H1 (cell line): ENCODE measurements at regions not wholly inside any gene's neighbourhood (a gene's known extent, or its start where the extent isn't known, plus 50 kb on each side); places are given as distances from the start of the nearest gene placed in this dataset.

Source experiments
- CTCF ChIA-PET: fragments of 300-600 bp; sonication (Branson Sonifier 250); formaldehyde crosslinking; loops from one replicate; lab custom pipeline; 2021; ENCODE audit not compliant: partially characterized antibody; lab: Charles Lee
- POLR2A ChIA-PET: fragments of 300-600 bp; sonication (Branson Sonifier 250); formaldehyde crosslinking; loops from one replicate; lab custom pipeline; 2021; ENCODE audit warnings: inconsistent platforms; ENCODE audit not compliant: partially characterized antibody; lab: Charles Lee
- DNase-seq, 2 experiments: peaks; one replicate each; pipeline versions ENCODE4 v3.0.0 to v3.0.0-alpha.2; 2010 to 2022; ENCODE audit warnings: low spot score in 2 of 2, low read depth in 1 of 2, mixed read lengths in 1 of 2
- FAIRE-seq: peaks from 2 replicates; lab custom pipeline; 2011; peaks lifted over from hg19 to GRCh38; lab: Jason Lieb, UNC
- H2AFZ ChIP-seq: 2 replicates; pipeline ENCODE4 v1.8.1; 2012; ENCODE audit warnings: low read length, inconsistent platforms
- H2AK5ac ChIP-seq: 2 replicates; pipeline ENCODE4 v1.6.1; 2013; ENCODE audit warnings: low read depth, low read length
- H2BK120ac ChIP-seq: replicated peaks from 2 replicates; pipeline ENCODE3; 2013; ENCODE audit warnings: low read depth, low read length, inconsistent platforms
- H2BK12ac ChIP-seq: 2 replicates; pipeline ENCODE4 v1.6.1; 2013; ENCODE audit warnings: low read depth, low read length
- H2BK15ac ChIP-seq: 2 replicates; pipeline ENCODE4 v1.6.1; 2013; ENCODE audit warnings: low read length
- H2BK20ac ChIP-seq: 2 replicates; pipeline ENCODE4 v1.6.1; 2013; ENCODE audit warnings: low read length
- H2BK5ac ChIP-seq: 2 replicates; pipeline ENCODE4 v1.6.1; 2013; ENCODE audit warnings: low read depth, low read length
- H3K14ac ChIP-seq: 2 replicates; pipeline ENCODE4 v1.6.1; 2013; ENCODE audit warnings: inconsistent platforms; ENCODE audit not compliant: insufficient read length
- H3K18ac ChIP-seq: 2 replicates; pipeline ENCODE4 v1.6.1; 2013; ENCODE audit warnings: low read length; ENCODE audit errors: extremely low read depth
- H3K23ac ChIP-seq: 2 replicates; pipeline ENCODE4 v1.6.1; 2013; ENCODE audit warnings: inconsistent platforms; ENCODE audit not compliant: insufficient read length
- H3K23me2 ChIP-seq: 2 replicates; pipeline ENCODE4 v1.6.1; 2013; ENCODE audit warnings: low read depth, low read length
- H3K27ac ChIP-seq: 2 replicates; pipeline ENCODE4 v1.6.1; 2011; ENCODE audit warnings: low read depth, low read length, inconsistent platforms
- H3K27me3 ChIP-seq, 4 experiments: replicated peaks in 1 of 4; 1 replicate in 1 of 4; 2 replicates in 3 of 4; pipeline versions ENCODE4 v1.6.1 to v1.8.1; 2011 to 2013; ENCODE audit warnings: low read length in 3 of 4, mild to moderate bottlenecking in 3 of 4, inconsistent platforms in 2 of 4, mixed read lengths in 2 of 4, moderate library complexity in 1 of 4; ENCODE audit not compliant: control insufficient read depth in 3 of 4, insufficient read depth in 3 of 4; ENCODE audit errors: extremely low read depth in 1 of 4
- H3K36me3 ChIP-seq, 4 experiments: 2 replicates each; pipeline versions ENCODE4 v1.6.1 to v1.8.1; 2011 to 2013; ENCODE audit warnings: mild to moderate bottlenecking in 4 of 4, low read length in 3 of 4, moderate library complexity in 2 of 4, control low read depth in 1 of 4, inconsistent platforms in 1 of 4; ENCODE audit not compliant: insufficient read depth in 4 of 4, control insufficient read depth in 2 of 4
- H3K4ac ChIP-seq: replicated peaks from 2 replicates; pipeline ENCODE3; 2013; ENCODE audit warnings: low read length, low read depth, mixed read lengths, inconsistent platforms; ENCODE audit not compliant: insufficient read length
- H3K4me1 ChIP-seq, 4 experiments: replicated peaks in 1 of 4; 1 replicate in 1 of 4; 2 replicates in 3 of 4; pipeline versions ENCODE4 v1.6.1 to v1.8.1; 2011 to 2013; ENCODE audit warnings: low read length in 3 of 4, inconsistent platforms in 2 of 4, mixed read lengths in 1 of 4; ENCODE audit not compliant: insufficient read depth in 4 of 4, control insufficient read depth in 3 of 4
- H3K4me2 ChIP-seq, 2 experiments: 2 replicates each; pipeline versions ENCODE4 v1.6.1 to v1.8.1; 2011 to 2013; ENCODE audit warnings: low read depth in 2 of 2, low read length in 2 of 2, control low read depth in 1 of 2, inconsistent platforms in 1 of 2, mild to moderate bottlenecking in 1 of 2; ENCODE audit not compliant: insufficient read depth in 1 of 2
- H3K4me3 ChIP-seq, 4 experiments: fragments of 200-600, 300-600 bp in 1 of 4; sonication (generic), shearing (Covaris generic), sonication (Bioruptor Twin) in 1 of 4; 2 replicates each; pipeline versions ENCODE4 v1.5.1 to v1.8.1; 2011 to 2016; ENCODE audit warnings: low read length in 4 of 4, low read depth in 3 of 4, control low read depth in 2 of 4, inconsistent platforms in 2 of 4, mild to moderate bottlenecking in 2 of 4, mixed read lengths in 1 of 4, moderate library complexity in 1 of 4; ENCODE audit not compliant: insufficient read depth in 2 of 4; ENCODE audit errors: extremely low read depth in 1 of 4
- H3K56ac ChIP-seq: replicated peaks from 2 replicates; pipeline ENCODE3; 2013; ENCODE audit warnings: low read depth, mild to moderate bottlenecking, mixed read lengths, low read length, inconsistent platforms; ENCODE audit not compliant: insufficient read length
- H3K79me1 ChIP-seq: 2 replicates; pipeline ENCODE4 v1.6.1; 2013; ENCODE audit warnings: low read depth, low read length, control low read depth
- H3K79me2 ChIP-seq, 2 experiments: 2 replicates each; pipeline versions ENCODE4 v1.6.1 to v1.8.1; 2012 to 2013; ENCODE audit warnings: low read length in 2 of 2, mild to moderate bottlenecking in 2 of 2, inconsistent platforms in 1 of 2; ENCODE audit not compliant: insufficient read depth in 2 of 2, control insufficient read depth in 1 of 2
- H3K9ac ChIP-seq, 4 experiments: replicated peaks in 1 of 4; 1 replicate in 1 of 4; 2 replicates in 3 of 4; pipeline versions ENCODE4 v1.6.1 to v1.8.1; 2011 to 2013; ENCODE audit warnings: low read depth in 3 of 4, low read length in 3 of 4, control low read depth in 2 of 4, mild to moderate bottlenecking in 2 of 4, moderate library complexity in 2 of 4, inconsistent platforms in 1 of 4; ENCODE audit errors: extremely low read depth in 1 of 4
- H3K9me3 ChIP-seq, 2 experiments: 2 replicates each; pipeline versions ENCODE4 v1.6.1 to v1.8.1; 2012 to 2013; ENCODE audit warnings: mild to moderate bottlenecking in 2 of 2, moderate library complexity in 2 of 2, control low read depth in 1 of 2, inconsistent platforms in 1 of 2, low read depth in 1 of 2, low read length in 1 of 2, mixed read lengths in 1 of 2; ENCODE audit not compliant: insufficient read depth in 2 of 2
- H4K20me1 ChIP-seq, 2 experiments: replicated peaks in 1 of 2; 2 replicates each; pipeline versions ENCODE3 to v1.8.1; 2011 to 2013; ENCODE audit warnings: inconsistent platforms in 2 of 2, low read length in 2 of 2, mild to moderate bottlenecking in 1 of 2; ENCODE audit not compliant: insufficient read depth in 2 of 2, control insufficient read depth in 1 of 2
- H4K5ac ChIP-seq: 2 replicates; pipeline ENCODE4 v1.6.1; 2013; ENCODE audit warnings: low read length, low read depth, mixed read lengths, inconsistent platforms; ENCODE audit not compliant: insufficient read length
- H4K8ac ChIP-seq: 2 replicates; pipeline ENCODE4 v1.8.0; 2013; ENCODE audit warnings: mild to moderate bottlenecking, moderate library complexity, low read length, inconsistent platforms; ENCODE audit not compliant: insufficient read depth; ENCODE audit errors: extremely low read depth
- H4K91ac ChIP-seq: replicated peaks from 2 replicates; pipeline ENCODE3; 2013; ENCODE audit warnings: low read length, mixed read lengths, inconsistent platforms; ENCODE audit not compliant: insufficient read length
- BRCA1 ChIP-seq: IDR thresholded peaks from 2 replicates; pipeline ENCODE4 v1.6.1; 2012; ENCODE audit warnings: low read depth, low read length, improper control_type of control experiment
- CBX8 ChIP-seq: fragments of 300-800, 300-1000 bp; sonication (generic); IDR thresholded peaks from 2 replicates; pipeline ENCODE4 v1.7.1; 2016; ENCODE audit warnings: low read depth, low read length, borderline replicate concordance
- CHD1 ChIP-seq: IDR thresholded peaks from 2 replicates; pipeline ENCODE4 v1.6.1; 2012; ENCODE audit warnings: low read depth, low read length, improper control_type of control experiment
- EGR1 ChIP-seq: IDR thresholded peaks from 2 replicates; pipeline ENCODE4 v1.6.1; 2011; ENCODE audit warnings: low read depth, low read length, borderline replicate concordance
- FOSL1 ChIP-seq: IDR thresholded peaks from 2 replicates; pipeline ENCODE4 v1.6.1; 2011; ENCODE audit warnings: mild to moderate bottlenecking, low read depth, low read length, moderate library complexity; ENCODE audit not compliant: insufficient read depth
- GABPA ChIP-seq: IDR thresholded peaks from 2 replicates; pipeline ENCODE4 v1.6.1; 2011; ENCODE audit warnings: mild to moderate bottlenecking, low read length, moderate library complexity, borderline replicate concordance; ENCODE audit not compliant: insufficient read depth
- KDM5A ChIP-seq: fragments of 200-600 bp; IDR thresholded peaks from 2 replicates; pipeline ENCODE4 v1.7.1; 2012; ENCODE audit warnings: mild to moderate bottlenecking, low read length, inconsistent platforms, mixed read lengths
- NANOG ChIP-seq: IDR thresholded peaks from 2 replicates; pipeline ENCODE4 v1.6.1; 2011; ENCODE audit warnings: low read length, low read depth, mild to moderate bottlenecking, inconsistent platforms; ENCODE audit not compliant: insufficient read depth, poor library complexity, severe bottlenecking
- RNF2 ChIP-seq: fragments of 200-900, 300-1000 bp; sonication (generic); IDR thresholded peaks from 2 replicates; pipeline ENCODE4 v1.7.1; 2016; ENCODE audit warnings: borderline replicate concordance, low read depth, mild to moderate bottlenecking, antibody characterized with exemption, low read length; ENCODE audit not compliant: poor library complexity, severe bottlenecking; ENCODE audit errors: missing control alignments
- SRF ChIP-seq: IDR thresholded peaks from 2 replicates; pipeline ENCODE4 v1.6.1; 2011; ENCODE audit warnings: mild to moderate bottlenecking, low read depth, low read length, moderate library complexity
- TCF12 ChIP-seq: IDR thresholded peaks from 2 replicates; pipeline ENCODE4 v1.6.1; 2011; ENCODE audit warnings: low read depth, mild to moderate bottlenecking, low read length
- TEAD4 ChIP-seq: IDR thresholded peaks from 2 replicates; pipeline ENCODE4 v1.6.1; 2012; ENCODE audit warnings: low read depth, low read length, inconsistent platforms, mixed read lengths
- YY1 ChIP-seq: IDR thresholded peaks from 2 replicates; pipeline ENCODE4 v1.6.1; 2011; ENCODE audit warnings: low read depth, mild to moderate bottlenecking, low read length
- WGBS, 2 experiments: shearing (Covaris generic) in 1 of 2; methylation state at CpG; one replicate each; pipeline versions ENCODE4 v1.1.6 to v1.1.7; 2013 to 2015; ENCODE audit warnings: low lambda C conversion rate in 2 of 2, mixed read lengths in 2 of 2, inconsistent platforms in 1 of 2, low coverage in 1 of 2, missing lambda C conversion rate in 1 of 2; ENCODE audit not compliant: insufficient replicate concordance in 2 of 2, insufficient coverage in 1 of 2, insufficient read length in 1 of 2; ENCODE audit errors: extremely low coverage in 1 of 2, missing lambda C conversion rate in 1 of 2; 5-methylcytosine and 5-hydroxymethylcytosine counted together
- TF ChIP-seq, protein P1 (sequence below): IDR thresholded peaks from 2 replicates; pipeline ENCODE4 v1.6.1; 2012; ENCODE audit warnings: inconsistent platforms

GRCh38 chr6:86793649-86794048 is 143.7 kb upstream of the HTR1E start:
- Histone ChIP-seq H3K27ac (no peak overlapping the region), H3K9ac (no peak overlapping the region), H3K56ac (no peak overlapping the region), H3K79me1 (no peaks in the 10 kb centered on the region), H3K27me3 (no peaks in the 10 kb centered on the region), H3K14ac (no peak overlapping the region), H2AFZ (no peak overlapping the region), H2AK5ac (no peak overlapping the region), H2BK15ac (no peak overlapping the region), H3K23ac (no peak overlapping the region), H4K5ac (no peak overlapping the region), H2BK120ac (no peak overlapping the region)
- ChIA-PET POLR2A (no interaction called here), CTCF (no interaction called here)
- 84% methylated on average over 1 of the region's 1 CpG; no CpG with 5 or more reads in 1 of the 2 experiments for WGBS, 2 experiments
- no peak for FAIRE-seq
- TF ChIP-seq CBX8 (no peak), TEAD4 (no peak), CHD1 (no peak), SRF (no peak), RNF2 (no peak), NANOG (no peak), EGR1 (no peak), FOSL1 (no peak), GABPA (no peak), YY1 (no peak), BRCA1 (no peak), TCF12 (no peak), KDM5A (no peak)
- TF ChIP-seq, protein P1, sequence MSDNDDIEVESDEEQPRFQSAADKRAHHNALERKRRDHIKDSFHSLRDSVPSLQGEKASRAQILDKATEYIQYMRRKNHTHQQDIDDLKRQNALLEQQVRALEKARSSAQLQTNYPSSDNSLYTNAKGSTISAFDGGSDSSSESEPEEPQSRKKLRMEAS = no peak
- TF ChIP-seq, all 59 proteins: peak for 0
- H4K8ac ChIP-seq = no peak overlapping the region
- H3K18ac ChIP-seq = no peak overlapping the region
- no peak overlapping the region for H2BK5ac ChIP-seq
- H3K23me2 ChIP-seq = no peaks in the 10 kb centered on the region
- no peaks in the 10 kb centered on the region for H4K20me1 ChIP-seq
- H3K36me3 ChIP-seq = no peaks in the 10 kb centered on the region
- H3K4me3 ChIP-seq = no peak overlapping the region
- no peak overlapping the region for H4K91ac ChIP-seq
- H3K4me2 ChIP-seq = no peak overlapping the region
- H2BK20ac ChIP-seq = no peak overlapping the region
- H3K79me2 ChIP-seq = no peaks in the 10 kb centered on the region
- H3K9me3 ChIP-seq = no peaks in the 10 kb centered on the region
- no peak for DNase-seq
- H3K4me1 ChIP-seq = no peaks in the 10 kb centered on the region
- no peak overlapping the region for H3K4ac ChIP-seq
- H2BK12ac ChIP-seq = no peak overlapping the region
